ENCODE measurements at regions not wholly inside any gene's neighbourhood (a gene's known extent, or its start where the extent isn't known, plus 50 kb on each side); places are given as distances from the start of the nearest gene placed in this dataset.
"Not testable (repeated sequence)": the region's sequence is repeated elsewhere in the genome, so short reads cannot be mapped to it uniquely, and the experiment has no call there.

DNA sequence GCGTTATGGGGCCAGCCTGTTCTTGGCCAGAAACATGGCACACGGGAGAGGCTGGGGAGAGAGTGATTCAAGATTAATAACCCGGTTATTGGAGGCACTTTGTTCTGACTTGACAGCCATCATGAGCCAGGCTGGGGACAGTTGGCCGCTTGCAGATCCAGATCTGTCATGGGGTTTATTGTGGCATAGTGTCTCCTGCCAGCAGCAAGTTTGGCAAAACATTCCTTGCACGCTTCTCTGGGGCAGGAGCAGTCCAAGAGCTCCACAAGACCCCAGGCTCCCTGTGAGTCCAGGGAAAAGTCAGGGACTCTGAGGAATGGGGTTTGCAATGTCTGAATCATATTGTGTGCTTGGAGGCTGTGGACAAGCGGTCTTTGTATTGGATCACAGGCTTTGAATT lies 270.4 kb downstream of the MIAT start:
- DNase-seq (ENCODE audit: low read depth) = no peak

DNA sequence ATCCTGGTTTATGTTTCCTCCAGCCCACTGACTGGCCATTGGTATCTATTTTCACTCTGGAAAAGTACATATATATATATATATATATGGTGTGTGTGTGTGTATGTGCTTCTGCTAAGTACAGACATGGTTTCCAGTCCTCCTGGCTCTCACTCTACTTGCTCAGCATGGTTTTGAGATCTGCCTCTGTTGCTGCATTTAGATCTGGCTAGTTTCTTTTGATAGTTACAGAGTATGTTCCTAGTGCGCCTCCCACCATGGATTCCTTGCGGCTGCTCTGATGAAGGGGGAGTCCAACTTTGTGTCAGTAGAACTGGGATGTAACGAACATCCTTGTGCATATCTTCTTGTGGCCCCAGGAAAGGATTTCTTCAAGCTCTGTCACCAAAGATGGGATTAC lies 274.1 kb downstream of the MIAT start:
- DNase-seq (ENCODE audit: low read depth) = no peak

DNA sequence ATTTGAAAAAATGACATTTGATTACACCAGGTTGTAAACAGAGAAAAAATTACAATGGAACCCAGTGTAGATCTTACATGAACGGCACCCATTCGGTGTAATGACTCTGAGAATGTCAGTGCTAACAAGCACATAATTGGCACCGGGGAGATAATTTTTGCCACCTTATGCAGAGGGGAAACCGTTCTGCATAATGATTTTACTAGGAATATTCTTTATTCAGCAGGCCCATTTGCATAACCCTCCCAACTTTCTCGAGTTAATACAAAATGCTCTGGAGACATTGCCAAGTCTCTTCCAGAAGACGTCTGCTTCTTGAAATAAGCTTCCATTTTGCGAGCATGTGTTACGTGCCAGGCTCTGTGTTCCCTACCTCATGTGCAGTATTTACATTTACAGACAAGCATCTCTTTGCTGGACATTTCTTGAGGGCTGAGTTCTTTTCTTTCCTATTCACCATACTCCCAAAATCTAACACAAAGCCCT lies 275.8 kb downstream of the MIAT start:
- no peak for DNase-seq (ENCODE audit: low read depth)

DNA sequence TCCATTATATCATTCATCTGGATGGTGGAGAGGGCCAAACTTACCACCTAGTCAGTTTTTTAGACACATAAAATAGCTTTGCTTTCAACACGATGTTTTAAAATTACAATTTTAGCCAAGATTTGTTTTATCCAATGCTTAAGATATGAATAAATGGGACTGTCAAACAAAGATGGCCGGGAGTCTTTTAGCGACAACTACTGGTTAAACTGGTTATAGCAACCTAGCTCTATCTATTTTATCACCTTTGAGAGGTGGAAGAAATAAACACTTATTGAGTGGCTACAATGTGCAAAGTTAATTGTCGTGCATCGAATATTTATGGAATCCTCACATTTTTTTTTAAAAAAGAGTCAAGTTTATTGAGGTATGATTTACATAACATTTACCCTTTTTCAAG lies 279.8 kb downstream of the MIAT start:
- DNase-seq (ENCODE audit: low read depth) = no peak

DNA sequence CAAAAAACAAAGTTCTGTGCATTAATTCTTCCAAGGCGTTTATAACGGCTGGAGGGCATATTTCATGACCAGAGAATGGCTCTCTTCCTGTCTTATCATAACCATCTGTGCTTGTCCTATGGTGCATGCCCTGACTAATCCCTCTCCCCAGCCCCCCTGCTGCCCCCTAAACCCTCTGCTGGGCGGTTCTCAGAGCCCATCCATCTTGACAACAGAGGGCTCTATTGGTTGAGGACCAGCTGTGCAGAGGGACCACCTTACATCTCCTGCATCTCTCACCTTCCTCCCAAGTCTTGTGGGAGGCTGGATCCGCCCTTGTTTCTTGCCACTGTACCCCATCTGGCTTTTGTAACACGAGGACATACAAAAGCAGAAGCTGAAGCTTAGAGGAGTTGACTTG lies 282.1 kb downstream of the MIAT start:
- no peak for DNase-seq (ENCODE audit: low read depth)

DNA sequence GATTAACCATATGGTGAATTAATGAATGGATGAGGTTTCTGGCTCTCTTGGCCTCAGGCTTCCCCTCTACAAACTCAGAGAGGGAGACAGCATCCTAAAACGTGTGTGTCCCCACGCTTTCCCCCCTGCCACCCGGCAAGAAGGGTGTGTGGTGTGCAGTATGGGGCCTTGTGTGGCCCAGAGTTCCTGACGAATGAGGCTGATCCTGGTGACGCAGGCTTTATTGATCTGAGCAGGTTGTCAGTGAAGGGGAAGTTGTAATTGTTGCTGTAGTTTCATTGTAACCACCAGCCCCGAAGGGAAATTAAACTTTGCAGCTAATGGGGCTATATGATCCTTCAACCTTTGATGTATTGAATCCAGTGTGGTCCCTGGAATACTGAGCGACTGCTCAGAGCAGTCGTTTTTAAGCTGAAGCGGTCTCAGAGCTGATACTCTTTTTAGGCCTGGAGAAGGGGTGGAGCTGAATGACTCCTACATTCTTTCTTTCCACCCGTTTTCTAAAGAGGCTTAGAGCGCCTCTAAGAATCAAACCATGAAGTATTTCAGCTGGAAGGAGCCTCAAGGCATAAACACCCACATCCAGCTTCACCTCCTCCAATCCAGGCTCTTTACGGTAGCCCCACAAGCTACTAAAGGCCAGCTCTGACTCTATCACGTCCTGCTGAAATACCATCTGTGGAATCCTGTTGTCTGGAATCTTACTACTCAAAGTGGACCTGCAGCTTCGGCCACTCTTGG lies 284.7 kb downstream of the MIAT start:
- no peak for DNase-seq (ENCODE audit: low read depth)

DNA sequence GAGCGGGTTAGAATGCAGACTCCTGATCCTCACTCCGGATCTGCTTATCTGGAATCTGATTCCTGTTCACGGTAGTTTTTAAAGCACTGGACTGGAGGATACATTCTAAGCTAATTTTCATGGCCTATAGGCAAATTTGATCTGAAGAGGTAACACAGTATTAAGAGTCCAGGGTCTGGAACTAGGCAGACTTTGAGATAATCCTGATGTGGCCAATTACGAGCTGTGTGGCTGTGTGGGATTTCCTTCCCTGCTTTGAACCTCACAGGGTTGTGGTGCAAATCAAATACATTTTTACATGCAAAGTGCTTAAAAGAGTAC lies 285.2 kb downstream of the MIAT start:
- no peak for DNase-seq (ENCODE audit: low read depth)

DNA sequence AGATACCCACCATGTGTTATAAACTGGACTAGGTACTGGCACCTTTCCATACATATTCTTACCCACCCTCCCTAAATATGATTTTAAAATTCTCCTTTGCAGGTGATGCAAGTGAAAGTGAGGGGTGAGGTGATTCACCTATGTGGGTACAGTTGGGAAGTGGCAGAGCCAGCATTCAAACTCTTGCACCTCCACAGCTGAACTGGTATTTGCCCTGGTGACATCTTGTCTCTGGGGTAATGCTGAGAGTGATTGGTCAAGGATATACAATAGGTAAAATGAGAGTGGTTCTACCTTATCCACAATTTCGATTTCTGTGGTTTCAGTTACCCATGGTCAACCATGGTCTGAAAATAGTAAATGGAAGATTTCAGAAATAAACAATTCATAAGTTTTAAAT lies 288.2 kb downstream of the MIAT start:
- DNase-seq (ENCODE audit: low read depth) = no peak

DNA sequence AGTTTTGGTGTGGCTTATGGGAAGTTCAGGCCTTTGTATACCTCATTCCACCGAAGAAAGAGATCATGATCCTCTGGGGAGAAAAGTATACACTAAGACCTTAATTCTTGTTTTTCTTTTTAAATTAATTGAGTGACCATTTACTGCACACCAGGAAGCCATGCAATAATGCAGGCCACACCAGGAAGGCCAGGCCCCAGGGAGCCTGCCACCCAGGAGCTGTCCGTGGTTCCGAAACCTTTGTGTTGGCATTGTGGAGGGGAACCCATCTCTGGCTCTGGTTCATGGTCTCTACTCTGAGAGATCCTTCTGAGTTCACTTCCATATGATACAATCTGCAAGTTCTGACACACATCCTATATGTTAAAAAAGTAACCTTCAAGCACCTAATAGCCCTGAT lies 291.8 kb downstream of the MIAT start:
- no peak for DNase-seq (ENCODE audit: low read depth)

DNA sequence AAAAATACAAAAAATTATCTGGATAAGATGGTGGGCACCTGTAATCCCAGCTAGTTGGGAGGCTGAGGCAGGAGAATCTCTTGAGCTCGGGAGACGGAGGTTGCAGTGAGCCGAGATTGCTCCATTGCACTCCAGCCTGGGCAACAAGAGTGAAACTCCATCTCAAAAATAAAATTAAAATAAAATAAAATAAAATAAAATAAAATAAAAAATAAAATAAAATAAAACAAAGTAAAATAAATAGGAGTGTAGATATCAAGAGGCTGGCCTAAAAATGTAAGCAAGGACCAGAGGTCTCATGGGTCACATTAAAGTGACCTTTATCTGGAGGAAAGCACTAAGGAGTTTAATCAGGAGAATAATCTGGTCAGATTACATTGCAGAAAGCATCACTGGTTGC lies 293.8 kb downstream of the MIAT start:
- not testable (repeated sequence) for DNase-seq (ENCODE audit: low read depth)

DNA sequence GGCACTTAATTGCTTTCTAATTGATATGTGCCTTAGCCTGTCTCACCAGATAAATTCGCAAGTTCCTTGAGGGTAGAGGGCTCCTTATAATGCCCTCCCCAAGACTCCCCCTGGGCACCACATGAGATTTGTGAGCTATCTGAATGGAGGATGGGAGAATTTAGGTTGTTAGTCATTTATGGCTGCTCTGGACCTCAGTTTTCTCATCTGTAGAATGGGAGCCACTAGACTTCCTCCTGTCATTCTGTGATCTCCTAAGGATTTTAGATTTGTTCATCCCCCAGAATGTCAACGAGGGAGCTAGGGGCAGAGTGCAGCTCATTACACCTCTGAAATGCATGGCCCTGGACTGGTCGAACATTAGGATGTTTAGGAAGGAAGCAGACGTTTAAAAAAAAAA lies 294.6 kb downstream of the MIAT start:
- no peak for DNase-seq (ENCODE audit: low read depth)

DNA sequence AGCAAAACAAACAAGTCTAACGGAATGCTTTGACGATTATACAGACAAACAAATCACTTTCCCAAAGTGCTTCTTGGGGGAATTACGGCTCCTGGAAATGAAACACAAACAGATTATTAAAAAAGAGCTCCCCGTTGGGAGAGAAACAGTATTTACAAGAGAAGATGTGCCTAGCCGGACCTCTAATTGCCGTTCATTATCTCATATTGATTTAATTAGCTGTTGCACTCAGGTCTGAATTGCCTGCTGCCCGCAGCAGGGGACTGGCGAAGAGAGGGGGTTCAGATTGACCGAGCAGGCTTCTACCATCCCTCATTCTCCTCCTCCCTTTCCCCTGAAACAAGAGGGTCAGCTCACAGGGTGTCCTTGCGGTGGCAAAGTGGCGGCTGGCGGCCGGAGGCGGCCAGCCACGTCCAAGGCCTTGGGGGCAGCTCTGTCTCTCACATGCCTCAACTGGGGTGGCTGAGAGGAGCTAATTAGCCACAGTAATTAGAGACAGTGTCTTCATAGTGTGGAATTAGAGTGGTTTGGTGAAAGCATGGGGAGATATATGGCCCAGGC lies 295.1 kb downstream of the MIAT start:
- no peak for DNase-seq (ENCODE audit: low read depth)

DNA sequence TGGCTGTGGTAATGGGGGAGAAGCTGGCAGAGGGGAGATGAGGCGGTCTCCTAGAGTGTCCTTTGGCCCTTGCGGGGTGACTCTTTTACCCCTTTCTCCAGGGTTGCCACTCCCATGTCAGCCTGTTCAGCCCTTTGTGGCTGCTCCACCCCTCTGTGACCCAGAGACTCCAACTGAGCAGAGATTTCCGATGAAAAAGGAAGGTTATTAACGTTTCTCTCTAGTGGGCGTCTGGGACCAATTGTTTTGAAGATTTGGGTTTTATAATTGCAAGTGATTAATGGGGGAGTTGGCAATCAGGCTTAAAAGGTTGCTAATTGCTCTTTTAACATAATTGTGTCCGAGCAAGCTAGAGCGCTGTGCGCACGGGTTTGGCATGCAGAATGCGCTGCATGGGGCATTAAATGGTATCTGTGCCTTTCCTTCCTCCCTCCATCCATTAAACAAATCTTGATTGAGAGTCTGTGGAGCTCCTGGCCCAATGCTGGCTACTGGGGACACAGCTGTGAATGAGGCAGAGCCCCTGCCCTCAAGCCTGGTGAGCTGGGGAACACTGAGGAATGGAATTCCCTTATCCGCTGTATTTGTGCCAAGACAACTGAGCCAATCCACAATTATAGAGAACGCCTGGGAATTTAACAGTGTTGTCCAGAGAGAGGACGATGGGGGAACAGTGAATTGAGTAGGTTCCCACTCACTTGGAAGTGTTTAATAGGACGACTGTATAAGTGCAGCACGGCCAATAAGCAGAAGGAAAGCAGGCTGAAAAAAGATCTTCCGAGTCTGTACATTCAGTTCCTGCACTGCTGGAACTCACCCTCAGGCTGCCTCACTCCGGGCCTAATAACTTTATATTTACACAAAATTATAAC lies 295.9 kb downstream of the MIAT start:
- no peak for DNase-seq (ENCODE audit: low read depth)

DNA sequence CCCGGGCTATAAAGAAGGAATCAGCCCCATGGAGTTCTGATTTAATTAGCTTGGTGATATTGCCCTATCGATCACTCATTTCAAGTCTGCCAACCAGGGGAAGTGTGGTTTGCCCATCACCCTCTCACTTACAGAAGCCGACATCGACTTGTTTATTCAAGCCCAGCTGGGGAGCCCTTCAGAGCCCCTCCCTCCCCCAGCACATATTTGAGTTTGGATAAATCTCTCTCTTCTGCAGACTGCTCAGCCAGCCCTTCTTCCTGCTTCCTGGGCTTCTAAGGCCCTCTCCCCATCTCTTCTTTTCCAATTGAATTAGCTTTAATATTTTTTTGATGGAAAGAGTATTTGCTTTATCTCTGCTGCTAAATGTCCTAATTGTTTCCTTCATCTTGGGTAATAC lies 299.0 kb downstream of the MIAT start:
- DNase-seq (ENCODE audit: low read depth) = no peak

DNA sequence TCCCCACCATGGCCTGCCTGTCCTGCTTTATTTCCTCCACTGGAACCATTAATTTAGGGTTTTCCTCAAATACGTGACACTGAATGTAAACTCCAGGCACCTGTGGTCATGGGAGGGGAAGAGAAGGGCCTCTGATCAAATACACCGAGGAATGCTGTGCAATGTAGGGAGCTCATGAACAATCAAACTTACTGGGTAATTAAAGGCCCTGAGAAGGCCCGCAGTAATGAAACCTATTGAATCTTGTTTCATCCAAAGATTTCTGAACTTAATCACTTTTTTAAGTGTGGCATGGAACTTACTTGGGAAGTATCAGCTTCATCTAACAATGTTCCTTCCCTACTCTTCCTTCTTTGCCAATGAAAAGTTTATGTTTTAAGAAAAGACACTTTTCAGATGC lies 299.8 kb downstream of the MIAT start:
- no peak for DNase-seq (ENCODE audit: low read depth)

DNA sequence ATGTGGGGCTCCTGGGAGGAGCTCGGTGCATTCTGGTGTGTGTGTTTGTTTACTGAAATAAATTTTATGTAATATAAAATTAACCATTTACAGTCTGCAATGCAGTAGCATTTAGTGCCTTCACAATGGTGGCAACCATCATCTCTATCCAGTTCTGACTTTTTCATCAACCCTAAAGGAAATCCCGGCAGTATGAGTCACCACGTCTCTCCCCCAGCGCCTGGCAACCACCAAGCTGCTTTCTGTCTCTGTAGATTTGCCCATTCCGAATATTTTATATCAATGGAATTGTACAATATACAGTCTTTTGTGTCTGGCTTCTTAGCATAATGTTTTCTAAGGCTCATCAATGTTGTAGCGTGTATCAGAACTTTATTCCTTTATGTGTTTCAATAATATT lies 300.5 kb downstream of the MIAT start:
- no peak for DNase-seq (ENCODE audit: low read depth)

DNA sequence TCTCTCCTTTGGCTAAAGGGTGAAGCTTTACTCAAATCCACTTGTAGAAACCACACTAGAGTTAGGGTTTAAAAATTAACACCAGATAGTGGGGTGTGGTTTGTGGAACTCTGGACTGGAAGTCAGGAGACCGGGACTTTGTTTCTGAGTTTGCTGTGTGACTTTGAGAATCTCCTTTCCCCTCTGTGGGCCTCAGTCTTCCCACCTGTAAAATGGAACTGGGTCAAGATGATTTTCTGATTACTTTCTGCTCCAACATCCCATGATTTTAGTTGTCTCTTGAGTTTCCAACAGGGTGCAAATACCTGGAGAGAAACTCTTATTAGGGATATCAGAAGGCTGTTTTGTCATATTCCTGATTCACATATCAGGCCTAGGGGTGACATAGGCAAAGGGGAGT lies 301.0 kb downstream of the MIAT start:
- no peak for DNase-seq (ENCODE audit: low read depth)

DNA sequence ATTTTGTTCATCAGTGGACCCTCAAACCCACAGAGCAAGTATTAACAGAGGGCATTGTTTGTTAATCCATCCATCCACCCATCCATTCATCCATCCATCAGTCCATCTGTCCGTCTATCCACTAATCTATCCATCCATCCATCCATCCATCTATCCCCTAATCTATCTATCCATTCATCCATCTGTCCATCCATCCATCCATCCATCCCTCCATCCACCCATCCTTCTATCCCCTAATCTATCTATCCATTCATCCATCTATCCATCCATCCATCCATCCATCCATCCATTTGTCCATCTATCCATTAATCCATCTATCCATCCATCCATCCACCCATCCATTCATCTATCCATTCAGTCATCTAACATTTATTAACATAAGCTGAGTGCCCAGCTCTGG lies 307.3 kb downstream of the MIAT start:
- DNase-seq (ENCODE audit: low read depth) = no peak

DNA sequence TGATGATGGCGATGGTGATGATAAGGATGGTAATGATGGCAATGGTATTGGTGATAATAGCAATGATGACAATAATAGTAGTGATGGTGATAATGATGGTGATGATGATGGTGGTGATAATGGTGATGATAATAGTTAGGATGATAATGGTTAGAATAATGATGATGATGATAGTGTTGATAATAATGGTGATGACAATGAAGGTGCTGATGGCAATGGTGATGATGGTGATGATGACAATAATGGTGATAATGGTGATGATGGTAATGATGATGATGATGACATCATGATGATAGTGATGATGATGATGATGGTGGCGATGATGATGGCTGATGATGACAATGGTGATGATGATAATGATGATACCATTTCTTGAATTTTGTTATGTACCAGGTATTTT lies 309.9 kb downstream of the MIAT start:
- DNase-seq (ENCODE audit: low read depth) = no peak

DNA sequence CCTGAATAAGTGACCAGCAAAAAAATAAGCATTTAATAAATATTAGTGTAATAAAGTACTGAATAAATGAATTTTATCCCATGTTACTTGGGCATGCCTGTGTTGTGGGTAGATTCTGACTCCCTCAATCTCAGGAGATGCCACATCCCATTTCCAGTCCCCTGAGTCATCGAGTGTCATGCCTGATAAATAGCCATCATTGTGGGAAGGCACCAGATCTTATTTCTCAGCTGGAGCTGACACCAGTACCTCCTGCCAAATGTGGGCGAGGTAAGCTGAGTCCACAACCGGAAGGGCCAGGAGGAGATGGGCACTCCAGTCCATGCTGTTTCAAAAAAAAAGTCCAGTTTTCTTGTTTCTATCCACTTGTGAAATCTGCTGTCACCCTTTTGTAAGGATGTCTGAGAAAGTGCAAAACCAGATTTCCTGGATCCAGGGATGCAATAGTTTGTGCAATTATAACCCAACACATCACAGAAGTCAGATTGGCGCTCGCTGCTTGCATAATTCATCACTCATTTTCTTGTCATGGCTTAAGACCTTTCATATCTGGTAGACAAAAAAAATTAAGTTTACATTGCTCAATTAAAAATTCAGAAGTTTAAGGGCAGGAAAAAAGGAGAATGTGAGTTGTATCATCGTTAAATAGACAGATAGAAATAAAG lies 311.6 kb downstream of the MIAT start:
- no peak for DNase-seq (ENCODE audit: low read depth)

DNA sequence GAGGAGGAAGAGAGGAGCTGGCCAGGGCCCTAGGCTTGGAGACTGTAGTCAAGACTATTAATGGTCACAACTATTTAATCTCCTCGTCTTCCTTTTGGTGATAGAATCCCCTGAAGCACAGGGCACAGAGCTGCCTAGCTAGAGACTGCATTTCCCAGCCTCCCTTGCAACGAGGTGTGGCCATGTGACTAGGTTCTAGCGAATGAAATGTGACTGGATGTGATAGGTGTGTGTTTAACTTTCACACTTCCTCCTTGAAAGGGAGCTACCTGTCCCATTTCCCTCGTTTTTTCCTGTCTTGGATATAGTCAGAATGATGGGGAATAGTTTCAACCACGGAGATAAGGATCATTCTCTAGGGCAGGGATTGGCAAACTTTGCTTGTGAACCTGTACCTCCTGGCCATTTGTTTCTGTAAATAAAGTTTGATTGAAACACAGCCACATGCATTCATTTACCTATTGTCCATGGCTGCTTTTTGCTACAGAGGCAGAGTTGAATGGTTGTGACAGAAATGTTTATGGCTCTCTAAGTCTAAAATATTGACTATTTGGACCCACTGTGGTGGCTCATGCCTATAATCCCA lies 313.5 kb downstream of the MIAT start:
- DNase-seq (ENCODE audit: low read depth) = no peak

DNA sequence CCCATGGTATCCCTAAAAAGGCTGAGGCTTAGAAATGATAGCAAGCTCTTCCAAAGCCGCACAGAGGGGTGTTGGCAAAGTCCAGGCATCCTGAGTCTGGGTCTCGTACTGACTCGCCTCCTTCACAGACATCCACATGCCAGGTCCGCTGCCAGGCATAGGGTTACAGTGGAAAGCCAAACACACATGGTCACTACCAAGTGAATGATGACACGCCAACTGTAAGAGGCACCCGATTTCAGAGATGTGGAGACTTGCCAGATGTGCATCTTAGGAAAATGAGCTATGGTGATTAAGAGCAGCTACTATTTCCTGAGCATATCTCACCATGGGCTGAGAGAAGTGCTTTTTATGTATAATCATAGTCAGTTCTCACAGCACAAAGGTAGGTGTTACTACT lies 314.9 kb downstream of the MIAT start:
- DNase-seq (ENCODE audit: low read depth) = no peak

All from CMK (cell line).